GM12878 (cell line): ENCODE measurements at regions not wholly inside any gene's neighbourhood (a gene's known extent, or its start where the extent isn't known, plus 50 kb on each side); places are given as distances from the start of the nearest gene placed in this dataset.

Experiments used
- ATAC-seq: fragments of 200-7000 bp; cut with Tn5 transposase; 3 replicates; pipeline ENCODE4 v1.9.1; 2020; ENCODE audit warnings: mild to moderate bottlenecking, moderate library complexity
- BruUV-seq: library from RNA; stranded (reverse); fragments of 400-500 nt; replicated peaks from 2 replicates; lab custom pipeline; 2021; lab: Mats Ljungman, UMichigan
- CTCF ChIA-PET: fragments of 300-600 bp; sonication (Branson Sonifier 250); formaldehyde crosslinking; extraction: SDS; loops from one replicate; lab custom pipeline; 2021; ENCODE audit warnings: inconsistent platforms; lab: Yijun Ruan, JAX
- POLR2A ChIA-PET: fragments of 350-600 bp; formaldehyde crosslinking; extraction: SDS; loops from one replicate; lab custom pipeline; 2021; ENCODE audit warnings: inconsistent platforms; lab: Charles Lee
- RAD21 ChIA-PET: fragments of 300-600 bp; sonication (Branson Sonifier 250); formaldehyde crosslinking; loops from one replicate; lab custom pipeline; 2023; ENCODE audit warnings: antibody characterized with exemption; ENCODE audit not compliant: unreplicated experiment; lab: Charles Lee
- SMC1A ChIA-PET: fragments of 300-600 bp; sonication (Branson Sonifier 250); formaldehyde crosslinking; loops from one replicate; lab custom pipeline; 2023; ENCODE audit not compliant: unreplicated experiment, uncharacterized antibody; lab: Charles Lee
- DNase-seq: peaks from one replicate; pipeline ENCODE4 v3.0.0-alpha.2; 2011; ENCODE audit warnings: low read depth, low spot score
- FAIRE-seq: peaks from 3 replicates; lab custom pipeline; 2011; peaks lifted over from hg19 to GRCh38; lab: Jason Lieb, UNC
- H2AFZ ChIP-seq: 2 replicates; pipeline ENCODE4 v1.6.0; 2011; ENCODE audit warnings: low read depth, low read length, control low read depth; ENCODE audit not compliant: control insufficient read depth
- H3K27ac ChIP-seq: 2 replicates; pipeline ENCODE4 v1.5.1; 2011; ENCODE audit warnings: control low read depth; ENCODE audit not compliant: control insufficient read depth, insufficient read depth
- H3K27me3 ChIP-seq, 2 experiments: replicated peaks in 1 of 2; 2 replicates each; pipeline versions ENCODE4 v1.6.0 to v1.6.1; 2011; ENCODE audit warnings: low read length in 1 of 2; ENCODE audit not compliant: control insufficient read depth in 2 of 2, insufficient read depth in 2 of 2
- H3K36me3 ChIP-seq, 2 experiments: 2 replicates each; pipeline ENCODE4 v1.5.1; 2011; ENCODE audit warnings: low read length in 1 of 2; ENCODE audit not compliant: control insufficient read depth in 2 of 2, insufficient read depth in 2 of 2
- H3K4me1 ChIP-seq: 2 replicates; pipeline ENCODE4 v1.6.1; 2011; ENCODE audit warnings: mild to moderate bottlenecking, low read length, moderate library complexity, mixed read lengths; ENCODE audit not compliant: control insufficient read depth, insufficient read depth
- H3K4me2 ChIP-seq: 2 replicates; pipeline ENCODE4 v1.6.0; 2011; ENCODE audit warnings: control low read depth; ENCODE audit not compliant: control insufficient read depth, insufficient read depth
- H3K4me3 ChIP-seq: fragments of 200-600 bp; sonication (generic); 2 replicates; pipeline ENCODE4 v1.5.1; 2016
- H3K79me2 ChIP-seq: 2 replicates; pipeline ENCODE4 v1.6.0; 2011; ENCODE audit warnings: low read length; ENCODE audit not compliant: control insufficient read depth, insufficient read depth
- H3K9ac ChIP-seq: 2 replicates; pipeline ENCODE4 v1.8.0; 2011; ENCODE audit warnings: low read length, control low read depth, mixed read lengths; ENCODE audit not compliant: control insufficient read depth, insufficient read depth
- H3K9me3 ChIP-seq: replicated peaks from 3 replicates; pipeline ENCODE4 v1.5.1; 2011; ENCODE audit warnings: mild to moderate bottlenecking, low read length; ENCODE audit not compliant: control insufficient read depth, insufficient read depth
- H4K20me1 ChIP-seq: 2 replicates; pipeline ENCODE4 v1.6.0; 2011; ENCODE audit not compliant: control insufficient read depth, insufficient read depth
- BHLHE40 ChIP-seq, 2 experiments: fragments of 450-650 bp in 1 of 2; IDR thresholded peaks; 2 replicates each; pipeline ENCODE4 v1.6.1; 2011 to 2017; ENCODE audit warnings: low read depth in 2 of 2, borderline replicate concordance in 1 of 2, improper control_type of control experiment in 1 of 2, low read length in 1 of 2, mild to moderate bottlenecking in 1 of 2
- CHD1 ChIP-seq: IDR thresholded peaks from 2 replicates; pipeline ENCODE4 v1.6.1; 2012; ENCODE audit warnings: low read depth, low read length, improper control_type of control experiment
- EZH2 ChIP-seq: IDR thresholded peaks from 2 replicates; pipeline ENCODE4 v1.6.1; 2012; ENCODE audit warnings: low read depth, mild to moderate bottlenecking, control low read depth, inconsistent platforms, low read length, borderline replicate concordance; ENCODE audit not compliant: control insufficient read depth
- RAD51 ChIP-seq: fragments of 450-650 bp; IDR thresholded peaks from 2 replicates; pipeline ENCODE4 v1.6.1; 2016; ENCODE audit warnings: moderate library complexity, mild to moderate bottlenecking, inconsistent platforms
- RFX5 ChIP-seq: IDR thresholded peaks from 2 replicates; pipeline ENCODE4 v1.6.1; 2011; ENCODE audit warnings: low read depth, low read length, improper control_type of control experiment
- YY1 ChIP-seq: IDR thresholded peaks from 2 replicates; pipeline ENCODE4 v1.6.1; 2011; ENCODE audit warnings: low read depth, mild to moderate bottlenecking, low read length
- WGBS: methylation state at CpG from one replicate; pipeline ENCODE4 v1.1.6; 2016; ENCODE audit warnings: low lambda C conversion rate; ENCODE audit not compliant: insufficient replicate concordance, insufficient coverage; ENCODE audit errors: missing lambda C conversion rate; 5-methylcytosine and 5-hydroxymethylcytosine counted together
- in situ Hi-C: fragments of 300-500 bp; cut with MboI; formaldehyde crosslinking; loops from 9 replicates; pipeline ENCODE4 v1.14.3; 2018; ENCODE audit warnings: mixed read lengths
- intact Hi-C: fragments of 100-400 bp; cut with micrococcal nuclease; formaldehyde crosslinking; loops from one replicate; pipeline ENCODE4 v1.14.2; 2022; ENCODE audit not compliant: unreplicated experiment
- TF ChIP-seq, protein P1 (sequence below): fragments of 450-650 bp; IDR thresholded peaks from 2 replicates; pipeline ENCODE4 v1.6.1; 2016; ENCODE audit warnings: mild to moderate bottlenecking, moderate library complexity, borderline replicate concordance
- TF ChIP-seq, protein P2 (sequence below): fragments of 450-650 bp; IDR thresholded peaks from 2 replicates; pipeline ENCODE4 v1.6.1; 2017; ENCODE audit warnings: low read depth, mild to moderate bottlenecking, moderate library complexity

DNA sequence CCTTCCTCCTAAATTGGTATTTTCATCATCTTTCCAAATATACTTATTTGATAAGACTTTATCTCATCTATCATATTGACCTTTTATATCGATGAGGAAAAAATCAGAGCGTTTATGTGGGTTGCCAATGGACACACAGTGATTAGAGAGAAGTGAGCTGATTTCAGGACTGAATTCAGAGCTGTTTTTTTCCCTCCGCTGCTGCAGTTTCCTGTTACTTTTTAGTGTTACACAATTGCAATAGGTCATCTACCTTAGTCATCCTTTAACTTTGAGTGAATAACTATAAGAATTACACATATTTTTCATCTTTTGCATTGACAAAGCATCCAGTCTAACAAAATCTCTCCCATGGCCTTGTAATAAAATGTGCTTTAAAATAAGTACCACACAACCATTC lies 266.3 kb upstream of the CNTN4 start:
- RAD21 ChIA-PET: no interaction called here
- TF ChIP-seq RAD51 (no peak), YY1 (no peak)
- TF ChIP-seq, all 136 proteins: peak for 0
- Histone ChIP-seq H3K9me3 (no peaks in the 10 kb centered on the region), H3K27me3 (no peaks in the 10 kb centered on the region), H3K9ac (no peak overlapping the region), H3K79me2 (no peaks in the 10 kb centered on the region), H3K4me3 (no peak overlapping the region), H3K27ac (no peak overlapping the region), H4K20me1 (no peaks in the 10 kb centered on the region), H3K4me1 (no peaks in the 10 kb centered on the region), H3K36me3 (no peaks in the 10 kb centered on the region), H2AFZ (no peak overlapping the region), H3K4me2 (no peak overlapping the region)
- no peak for ATAC-seq
- SMC1A ChIA-PET: no interaction called here
- intact Hi-C loops (no loop called here), in situ Hi-C loops (no loop called here)
- POLR2A ChIA-PET: no interaction called here
- DNase-seq: no peak
- CTCF ChIA-PET: no interaction called here
- BruUV-seq: no TSS peak
- WGBS: 25% methylated on average over 3 of the region's 3 CpGs
- FAIRE-seq: no peak

DNA sequence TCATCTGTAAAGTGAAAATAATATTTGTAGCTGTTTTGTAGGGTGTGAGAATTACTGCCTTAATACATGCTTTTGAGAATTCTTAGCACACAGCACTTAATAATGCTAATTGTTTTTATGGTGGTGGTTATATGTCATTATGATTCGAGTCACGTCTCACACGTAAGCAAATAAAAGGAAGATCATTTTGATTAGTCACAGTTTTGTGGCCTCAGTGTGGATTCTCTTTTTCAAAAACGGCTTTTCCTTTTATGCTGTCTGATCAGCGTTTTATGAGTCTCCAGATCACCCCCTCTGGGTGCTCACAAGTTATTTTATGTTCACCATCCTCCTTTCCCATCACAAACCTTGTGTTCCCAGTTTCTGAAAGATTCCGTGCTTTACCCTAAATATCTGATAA lies 255.6 kb upstream of the CNTN4 start:
- Histone ChIP-seq H3K27me3 (no peaks in the 10 kb centered on the region), H3K4me2 (no peak overlapping the region), H3K9me3 (no peaks in the 10 kb centered on the region), H3K9ac (no peak overlapping the region), H3K79me2 (no peaks in the 10 kb centered on the region), H3K27ac (no peak overlapping the region), H3K4me3 (no peak overlapping the region), H3K36me3 (no peaks in the 10 kb centered on the region), H3K4me1 (no peaks in the 10 kb centered on the region), H2AFZ (no peak overlapping the region), H4K20me1 (no peaks in the 10 kb centered on the region)
- intact Hi-C loops: no loop called here
- FAIRE-seq (no peak), DNase-seq (no peak), ATAC-seq (no peak)
- RAD21 ChIA-PET: no interaction called here
- in situ Hi-C loops: no loop called here
- CTCF ChIA-PET: no interaction called here
- POLR2A ChIA-PET: no interaction called here
- 0% methylated on average over 6 of the region's 6 CpGs for WGBS
- SMC1A ChIA-PET: no interaction called here
- no TSS peak for BruUV-seq
- TF ChIP-seq RFX5 (no peak), BHLHE40 (IDR thresholded peaks at IDR 0.05; ENCODE audit: borderline replicate concordance in 1 of 2, low read depth in 2 of 2, low read length in 1 of 2) (no peak), EZH2 (no peak), CHD1 (no peak)
- TF ChIP-seq, protein P1, sequence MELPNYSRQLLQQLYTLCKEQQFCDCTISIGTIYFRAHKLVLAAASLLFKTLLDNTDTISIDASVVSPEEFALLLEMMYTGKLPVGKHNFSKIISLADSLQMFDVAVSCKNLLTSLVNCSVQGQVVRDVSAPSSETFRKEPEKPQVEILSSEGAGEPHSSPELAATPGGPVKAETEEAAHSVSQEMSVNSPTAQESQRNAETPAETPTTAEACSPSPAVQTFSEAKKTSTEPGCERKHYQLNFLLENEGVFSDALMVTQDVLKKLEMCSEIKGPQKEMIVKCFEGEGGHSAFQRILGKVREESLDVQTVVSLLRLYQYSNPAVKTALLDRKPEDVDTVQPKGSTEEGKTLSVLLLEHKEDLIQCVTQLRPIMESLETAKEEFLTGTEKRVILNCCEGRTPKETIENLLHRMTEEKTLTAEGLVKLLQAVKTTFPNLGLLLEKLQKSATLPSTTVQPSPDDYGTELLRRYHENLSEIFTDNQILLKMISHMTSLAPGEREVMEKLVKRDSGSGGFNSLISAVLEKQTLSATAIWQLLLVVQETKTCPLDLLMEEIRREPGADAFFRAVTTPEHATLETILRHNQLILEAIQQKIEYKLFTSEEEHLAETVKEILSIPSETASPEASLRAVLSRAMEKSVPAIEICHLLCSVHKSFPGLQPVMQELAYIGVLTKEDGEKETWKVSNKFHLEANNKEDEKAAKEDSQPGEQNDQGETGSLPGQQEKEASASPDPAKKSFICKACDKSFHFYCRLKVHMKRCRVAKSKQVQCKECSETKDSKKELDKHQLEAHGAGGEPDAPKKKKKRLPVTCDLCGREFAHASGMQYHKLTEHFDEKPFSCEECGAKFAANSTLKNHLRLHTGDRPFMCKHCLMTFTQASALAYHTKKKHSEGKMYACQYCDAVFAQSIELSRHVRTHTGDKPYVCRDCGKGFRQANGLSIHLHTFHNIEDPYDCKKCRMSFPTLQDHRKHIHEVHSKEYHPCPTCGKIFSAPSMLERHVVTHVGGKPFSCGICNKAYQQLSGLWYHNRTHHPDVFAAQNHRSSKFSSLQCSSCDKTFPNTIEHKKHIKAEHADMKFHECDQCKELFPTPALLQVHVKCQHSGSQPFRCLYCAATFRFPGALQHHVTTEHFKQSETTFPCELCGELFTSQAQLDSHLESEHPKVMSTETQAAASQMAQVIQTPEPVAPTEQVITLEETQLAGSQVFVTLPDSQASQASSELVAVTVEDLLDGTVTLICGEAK: no peak
- TF ChIP-seq, protein P2, sequence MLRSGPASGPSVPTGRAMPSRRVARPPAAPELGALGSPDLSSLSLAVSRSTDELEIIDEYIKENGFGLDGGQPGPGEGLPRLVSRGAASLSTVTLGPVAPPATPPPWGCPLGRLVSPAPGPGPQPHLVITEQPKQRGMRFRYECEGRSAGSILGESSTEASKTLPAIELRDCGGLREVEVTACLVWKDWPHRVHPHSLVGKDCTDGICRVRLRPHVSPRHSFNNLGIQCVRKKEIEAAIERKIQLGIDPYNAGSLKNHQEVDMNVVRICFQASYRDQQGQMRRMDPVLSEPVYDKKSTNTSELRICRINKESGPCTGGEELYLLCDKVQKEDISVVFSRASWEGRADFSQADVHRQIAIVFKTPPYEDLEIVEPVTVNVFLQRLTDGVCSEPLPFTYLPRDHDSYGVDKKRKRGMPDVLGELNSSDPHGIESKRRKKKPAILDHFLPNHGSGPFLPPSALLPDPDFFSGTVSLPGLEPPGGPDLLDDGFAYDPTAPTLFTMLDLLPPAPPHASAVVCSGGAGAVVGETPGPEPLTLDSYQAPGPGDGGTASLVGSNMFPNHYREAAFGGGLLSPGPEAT: no peak
